ENCODE measurements at regions not wholly inside any gene's neighbourhood (a gene's known extent, or its start where the extent isn't known, plus 50 kb on each side); places are given as distances from the start of the nearest gene placed in this dataset.
"Not testable (repeated sequence)": the region's sequence is repeated elsewhere in the genome, so short reads cannot be mapped to it uniquely, and the experiment has no call there.

DNA sequence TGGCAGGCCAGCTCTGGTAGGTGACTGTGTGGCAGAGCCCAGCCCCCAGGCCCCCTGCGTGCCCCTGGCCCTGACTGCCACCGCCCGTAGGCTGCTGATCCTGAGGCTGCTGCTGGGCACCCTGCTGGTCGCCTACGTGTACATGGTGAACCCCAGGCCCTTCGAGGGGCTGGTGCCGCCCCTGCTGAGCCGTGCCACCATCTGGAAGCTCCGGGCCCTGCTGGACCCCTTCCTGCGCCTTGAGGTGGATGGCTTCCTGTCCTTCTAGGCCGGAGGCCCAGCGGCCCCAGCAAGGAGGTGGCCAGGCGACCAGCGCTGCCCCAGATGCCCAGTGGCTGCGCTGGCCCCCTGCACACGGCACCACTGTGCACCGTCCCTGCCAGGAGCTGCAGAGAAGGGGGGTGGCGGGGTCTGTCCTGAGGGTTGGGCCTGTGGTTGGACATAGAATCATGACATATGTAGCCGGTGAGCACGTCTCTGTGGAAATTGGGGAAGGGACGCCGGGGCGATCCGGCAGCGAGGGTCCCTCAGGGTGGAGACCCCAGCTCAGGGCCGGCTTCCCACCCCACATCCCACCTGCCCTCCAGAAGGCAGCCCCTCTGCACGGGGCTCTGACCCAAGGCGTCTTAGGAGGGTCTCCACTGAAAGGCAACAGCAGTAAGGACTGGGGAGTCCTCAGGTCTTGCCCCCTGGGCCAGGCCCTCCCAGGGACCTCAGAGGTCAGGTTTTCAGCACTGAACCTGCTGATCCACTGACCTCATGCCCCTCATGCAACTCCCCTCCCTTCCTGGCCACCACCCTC lies 185.4 kb downstream of the IGLL1 start:
- Histone ChIP-seq H3K4me1 (ENCODE audit: control insufficient read depth in 1 of 2, insufficient read depth in 2 of 2, low read length in 2 of 2) (no peaks in the 10 kb centered on the region), H3K27ac (ENCODE audit: low read depth, low read length) (no peak overlapping the region), H3K36me3 (ENCODE audit: control insufficient read depth in 1 of 2, insufficient read depth in 2 of 2, low read length in 2 of 2) (no peaks in the 10 kb centered on the region), H3K4me3 (ENCODE audit: low read depth in 1 of 2, low read length in 2 of 2) (no peak overlapping the region), H3K27me3 (ENCODE audit: control insufficient read depth in 1 of 2, insufficient read depth in 2 of 2, low read length in 2 of 2) (no peaks in the 10 kb centered on the region), H3K9ac (ENCODE audit: low read depth in 1 of 2, low read length in 2 of 2) (no peak overlapping the region), H3K9me3 (ENCODE audit: control insufficient read depth in 1 of 2, low read length in 2 of 2) (no peaks in the 10 kb centered on the region)

GRCh38 chr22:23393721-23394320 lies 186.3 kb downstream of the IGLL1 start:
- Histone ChIP-seq H3K9me3 (ENCODE audit: control insufficient read depth in 1 of 2, low read length in 2 of 2) (no peaks in the 10 kb centered on the region), H3K9ac (ENCODE audit: low read depth in 1 of 2, low read length in 2 of 2) (no peak overlapping the region), H3K4me3 (ENCODE audit: low read depth in 1 of 2, low read length in 2 of 2) (no peak overlapping the region), H3K4me1 (ENCODE audit: control insufficient read depth in 1 of 2, insufficient read depth in 2 of 2, low read length in 2 of 2) (no peaks in the 10 kb centered on the region), H3K27ac (ENCODE audit: low read depth, low read length) (no peak overlapping the region), H3K36me3 (ENCODE audit: control insufficient read depth in 1 of 2, insufficient read depth in 2 of 2, low read length in 2 of 2) (no peaks in the 10 kb centered on the region), H3K27me3 (ENCODE audit: control insufficient read depth in 1 of 2, insufficient read depth in 2 of 2, low read length in 2 of 2) (no peaks in the 10 kb centered on the region)

DNA sequence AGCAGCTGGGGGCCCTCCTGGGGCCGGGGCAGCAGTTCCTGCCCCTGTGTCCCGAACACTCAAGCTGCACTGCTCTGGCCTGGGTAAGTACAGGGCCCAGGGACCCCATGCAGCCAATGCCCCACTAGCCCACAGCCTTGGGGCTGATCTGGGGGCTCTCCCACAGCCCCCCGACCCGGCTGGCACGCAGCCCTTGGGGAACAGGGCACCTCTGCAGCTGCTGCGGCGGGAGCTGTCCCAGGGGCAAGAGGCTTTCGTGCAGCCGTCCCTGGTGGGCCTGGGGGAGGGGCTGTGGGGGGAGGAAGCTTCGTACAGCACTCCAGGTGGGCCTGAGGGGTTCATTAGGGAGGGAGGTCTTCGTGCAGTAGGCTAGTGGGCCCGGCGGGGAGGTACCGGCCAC lies 186.9 kb downstream of the IGLL1 start:
- H3K36me3 ChIP-seq (ENCODE audit: control insufficient read depth in 1 of 2, insufficient read depth in 2 of 2, low read length in 2 of 2); H3K27ac ChIP-seq (ENCODE audit: low read depth, low read length); H3K9me3 ChIP-seq (ENCODE audit: control insufficient read depth in 1 of 2, low read length in 2 of 2): not testable (repeated sequence)

GRCh38 chr22:23392420-23393121 lies 187.5 kb downstream of the IGLL1 start:
- H3K27me3 ChIP-seq (ENCODE audit: control insufficient read depth in 1 of 2, insufficient read depth in 2 of 2, low read length in 2 of 2), result no peaks in the 10 kb centered on the region
- H3K9me3 ChIP-seq (ENCODE audit: control insufficient read depth in 1 of 2, low read length in 2 of 2), result no peaks in the 10 kb centered on the region
- H3K9ac ChIP-seq (ENCODE audit: low read depth in 1 of 2, low read length in 2 of 2), result no peak overlapping the region
- H3K36me3 ChIP-seq (ENCODE audit: control insufficient read depth in 1 of 2, insufficient read depth in 2 of 2, low read length in 2 of 2), result no peaks in the 10 kb centered on the region
- no peak overlapping the region for H3K4me3 ChIP-seq (ENCODE audit: low read depth in 1 of 2, low read length in 2 of 2)
- H3K27ac ChIP-seq (ENCODE audit: low read depth, low read length), result no peak overlapping the region
- H3K4me1 ChIP-seq (ENCODE audit: control insufficient read depth in 1 of 2, insufficient read depth in 2 of 2, low read length in 2 of 2), result no peaks in the 10 kb centered on the region

More for the DNA sequence above, 186.9 kb downstream of the IGLL1 start:
- H3K9ac ChIP-seq (ENCODE audit: low read depth in 1 of 2, low read length in 2 of 2); H3K4me1 ChIP-seq (ENCODE audit: control insufficient read depth in 1 of 2, insufficient read depth in 2 of 2, low read length in 2 of 2); H3K4me3 ChIP-seq (ENCODE audit: low read depth in 1 of 2, low read length in 2 of 2); H3K27me3 ChIP-seq (ENCODE audit: control insufficient read depth in 1 of 2, insufficient read depth in 2 of 2, low read length in 2 of 2): not testable (repeated sequence)

- Histone ChIP-seq H3K4me3 (ENCODE audit: low read depth in 1 of 2, low read length in 2 of 2) (no peak overlapping the region), H3K27ac (ENCODE audit: low read depth, low read length) (no peak overlapping the region), H3K36me3 (ENCODE audit: control insufficient read depth in 1 of 2, insufficient read depth in 2 of 2, low read length in 2 of 2) (no peaks in the 10 kb centered on the region), H3K9me3 (ENCODE audit: control insufficient read depth in 1 of 2, low read length in 2 of 2) (no peaks in the 10 kb centered on the region), H3K27me3 (ENCODE audit: control insufficient read depth in 1 of 2, insufficient read depth in 2 of 2, low read length in 2 of 2) (no peaks in the 10 kb centered on the region), H3K9ac (ENCODE audit: low read depth in 1 of 2, low read length in 2 of 2) (no peak overlapping the region), H3K4me1 (ENCODE audit: control insufficient read depth in 1 of 2, insufficient read depth in 2 of 2, low read length in 2 of 2) (no peaks in the 10 kb centered on the region)
Measured at GRCh38 chr22:23391022-23391421, 189.1 kb downstream of the IGLL1 start.

DNA sequence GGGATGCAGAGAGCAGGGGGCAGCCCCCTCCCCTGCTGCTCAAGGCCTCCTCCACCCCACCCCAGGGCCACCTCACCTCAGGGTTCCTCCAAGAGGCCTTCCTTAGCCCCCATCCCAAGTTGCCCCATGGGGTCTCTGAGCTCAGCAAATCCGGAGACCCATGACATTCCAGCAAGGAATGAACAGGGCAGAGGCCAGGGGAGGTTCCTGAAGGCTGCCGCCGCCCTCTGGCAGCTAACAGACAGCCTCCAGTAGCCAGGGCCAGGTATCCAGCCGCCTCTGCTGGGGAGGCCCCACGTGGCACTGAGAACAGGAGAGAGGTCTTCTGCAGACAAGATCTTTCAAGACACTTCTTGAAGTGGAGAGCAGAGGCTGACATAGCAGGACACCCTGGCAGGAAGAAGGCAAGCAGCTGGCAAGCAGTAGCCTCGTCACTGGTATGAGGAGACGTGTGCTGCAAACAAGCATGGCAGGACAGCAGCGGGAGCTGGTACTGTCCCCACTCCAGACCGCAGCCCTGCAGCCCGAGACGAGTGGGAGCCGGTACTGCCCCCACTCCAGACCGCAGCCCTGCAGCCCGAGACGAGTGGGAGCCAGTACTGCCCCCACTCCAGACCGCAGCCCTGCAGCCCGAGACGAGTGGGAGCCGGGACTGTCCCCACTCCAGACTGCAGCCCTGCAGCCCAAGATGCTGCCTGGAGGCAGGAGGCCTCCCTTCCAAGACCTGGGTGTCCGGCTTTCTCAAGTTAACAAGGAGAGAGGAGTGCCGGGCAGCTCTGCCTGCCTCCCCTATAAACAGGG lies 190.6 kb downstream of the IGLL1 start:
- Histone ChIP-seq H3K27me3 (ENCODE audit: control insufficient read depth in 1 of 2, insufficient read depth in 2 of 2, low read length in 2 of 2) (no peaks in the 10 kb centered on the region), H3K9me3 (ENCODE audit: control insufficient read depth in 1 of 2, low read length in 2 of 2) (no peaks in the 10 kb centered on the region), H3K27ac (ENCODE audit: low read depth, low read length) (no peak overlapping the region), H3K4me3 (ENCODE audit: low read depth in 1 of 2, low read length in 2 of 2) (no peak overlapping the region), H3K36me3 (ENCODE audit: control insufficient read depth in 1 of 2, insufficient read depth in 2 of 2, low read length in 2 of 2) (no peaks in the 10 kb centered on the region), H3K4me1 (ENCODE audit: control insufficient read depth in 1 of 2, insufficient read depth in 2 of 2, low read length in 2 of 2) (no peaks in the 10 kb centered on the region), H3K9ac (ENCODE audit: low read depth in 1 of 2, low read length in 2 of 2) (no peak overlapping the region)

DNA sequence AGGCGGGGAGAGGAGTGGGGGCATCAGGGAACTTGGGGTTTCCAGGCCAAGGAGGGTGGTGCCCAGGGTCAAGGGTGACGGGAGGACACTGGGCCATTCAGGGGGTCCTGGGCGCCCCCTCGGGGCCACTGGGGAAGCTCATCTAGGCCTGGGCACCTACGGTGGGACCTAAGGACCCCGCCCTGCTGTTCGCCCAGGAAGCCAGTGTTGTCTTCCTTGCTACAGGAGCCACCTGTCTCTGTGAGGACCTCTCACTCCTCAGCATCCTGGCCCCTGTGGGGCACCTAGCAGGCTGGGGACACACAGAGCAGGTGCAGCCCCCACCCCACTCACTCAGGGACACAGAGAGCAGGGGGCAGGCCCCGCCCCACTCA lies 191.6 kb downstream of the IGLL1 start:
- Histone ChIP-seq H3K9me3 (ENCODE audit: control insufficient read depth in 1 of 2, low read length in 2 of 2) (no peaks in the 10 kb centered on the region), H3K4me3 (ENCODE audit: low read depth in 1 of 2, low read length in 2 of 2) (no peak overlapping the region), H3K4me1 (ENCODE audit: control insufficient read depth in 1 of 2, insufficient read depth in 2 of 2, low read length in 2 of 2) (no peaks in the 10 kb centered on the region), H3K36me3 (ENCODE audit: control insufficient read depth in 1 of 2, insufficient read depth in 2 of 2, low read length in 2 of 2) (no peaks in the 10 kb centered on the region), H3K9ac (ENCODE audit: low read depth in 1 of 2, low read length in 2 of 2) (no peak overlapping the region), H3K27ac (ENCODE audit: low read depth, low read length) (no peak overlapping the region), H3K27me3 (ENCODE audit: control insufficient read depth in 1 of 2, insufficient read depth in 2 of 2, low read length in 2 of 2) (no peaks in the 10 kb centered on the region)

- no peak overlapping the region for H3K27ac ChIP-seq (ENCODE audit: low read depth, low read length)
- no peaks in the 10 kb centered on the region for H3K27me3 ChIP-seq (ENCODE audit: control insufficient read depth in 1 of 2, insufficient read depth in 2 of 2, low read length in 2 of 2)
- H3K4me3 ChIP-seq (ENCODE audit: low read depth in 1 of 2, low read length in 2 of 2), result no peak overlapping the region
- no peak overlapping the region for H3K9ac ChIP-seq (ENCODE audit: low read depth in 1 of 2, low read length in 2 of 2)
- H3K9me3 ChIP-seq (ENCODE audit: control insufficient read depth in 1 of 2, low read length in 2 of 2), result no peaks in the 10 kb centered on the region
- no peaks in the 10 kb centered on the region for H3K36me3 ChIP-seq (ENCODE audit: control insufficient read depth in 1 of 2, insufficient read depth in 2 of 2, low read length in 2 of 2)
- H3K4me1 ChIP-seq (ENCODE audit: control insufficient read depth in 1 of 2, insufficient read depth in 2 of 2, low read length in 2 of 2), result no peaks in the 10 kb centered on the region
Measured at GRCh38 chr22:23387827-23388516, 192.1 kb downstream of the IGLL1 start.

DNA sequence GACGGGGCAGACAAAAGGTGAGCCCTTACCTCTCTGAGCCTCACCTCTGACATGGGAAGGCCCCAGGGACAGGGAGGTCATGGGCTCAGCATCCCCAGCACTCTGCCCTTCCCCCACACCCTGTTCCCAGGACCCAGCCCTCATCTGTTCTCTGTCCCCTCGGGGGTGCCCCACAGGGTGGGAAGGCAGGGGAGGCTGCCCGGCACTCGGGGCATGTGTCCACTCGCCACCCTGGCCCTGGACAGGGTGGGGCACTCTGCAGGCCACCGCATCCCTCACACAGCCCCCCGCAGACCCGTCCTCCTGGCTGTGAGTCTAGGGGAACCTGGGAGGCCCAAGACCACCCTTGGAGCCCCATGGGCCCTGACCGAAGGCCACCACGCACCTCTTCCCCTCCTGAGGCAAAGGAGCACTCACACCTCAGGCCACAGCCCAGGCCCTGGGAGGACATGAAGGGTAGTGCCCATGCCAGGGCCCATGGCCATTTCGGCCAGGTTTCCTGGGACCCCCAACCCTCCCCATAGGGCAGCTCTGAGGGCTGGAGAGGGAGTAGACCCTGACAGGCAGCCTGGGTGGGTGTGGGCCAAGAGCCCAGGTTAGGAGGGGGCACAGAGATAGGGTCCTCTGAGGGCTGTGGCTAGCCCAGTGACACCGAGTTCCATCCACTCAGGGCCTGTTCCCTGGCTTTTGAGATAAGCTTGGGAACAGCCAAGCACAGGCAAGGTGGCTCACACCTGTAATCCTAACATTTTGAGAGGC lies 193.1 kb downstream of the IGLL1 start:
- Histone ChIP-seq H3K4me1 (ENCODE audit: control insufficient read depth in 1 of 2, insufficient read depth in 2 of 2, low read length in 2 of 2) (no peaks in the 10 kb centered on the region), H3K9ac (ENCODE audit: low read depth in 1 of 2, low read length in 2 of 2) (no peak overlapping the region), H3K27me3 (ENCODE audit: control insufficient read depth in 1 of 2, insufficient read depth in 2 of 2, low read length in 2 of 2) (no peaks in the 10 kb centered on the region), H3K9me3 (ENCODE audit: control insufficient read depth in 1 of 2, low read length in 2 of 2) (no peaks in the 10 kb centered on the region), H3K36me3 (ENCODE audit: control insufficient read depth in 1 of 2, insufficient read depth in 2 of 2, low read length in 2 of 2) (no peaks in the 10 kb centered on the region), H3K27ac (ENCODE audit: low read depth, low read length) (no peak overlapping the region), H3K4me3 (ENCODE audit: low read depth in 1 of 2, low read length in 2 of 2) (no peak overlapping the region)
